A673 (cell line): ENCODE measurements at regions not wholly inside any gene's neighbourhood (a gene's known extent, or its start where the extent isn't known, plus 50 kb on each side); places are given as distances from the start of the nearest gene placed in this dataset.

ENCODE experiments used
- BruUV-seq: library from RNA; stranded (reverse); fragments of 400-500 nt; replicated peaks from 2 replicates; lab custom pipeline; 2021; lab: Mats Ljungman, UMichigan
- CTCF ChIA-PET: fragments of 300-600 bp; sonication (Branson Sonifier 250); formaldehyde crosslinking; loops from one replicate; lab custom pipeline; 2022; ENCODE audit warnings: antibody characterized with exemption; lab: Charles Lee
- POLR2A ChIA-PET: fragments of 300-600 bp; sonication (Branson Sonifier 250); formaldehyde crosslinking; loops from one replicate; lab custom pipeline; 2022; ENCODE audit warnings: antibody characterized with exemption; ENCODE audit not compliant: low non-redundant PET; lab: Charles Lee
- DNase-seq: peaks from one replicate; pipeline ENCODE4 v3.0.0-alpha.2; 2015; ENCODE audit warnings: low spot score
- H3K27ac ChIP-seq: fragments of 200-600 bp; sonication (generic); 2 replicates; pipeline ENCODE4 v1.5.1; 2016; ENCODE audit warnings: mixed run types, low read depth, mild to moderate bottlenecking, mixed read lengths, antibody characterized with exemption, low read length; ENCODE audit not compliant: poor library complexity, severe bottlenecking
- H3K27me3 ChIP-seq: fragments of 200-600 bp; sonication (generic); replicated peaks from 2 replicates; pipeline ENCODE4 v1.6.1; 2017; ENCODE audit warnings: mixed run types, low read depth, mild to moderate bottlenecking, mixed read lengths, antibody characterized with exemption, low read length; ENCODE audit not compliant: insufficient read depth, poor library complexity
- H3K36me3 ChIP-seq: fragments of 200-600 bp; sonication (generic); 2 replicates; pipeline ENCODE4 v1.6.1; 2016; ENCODE audit warnings: mixed run types, mild to moderate bottlenecking, mixed read lengths, antibody characterized with exemption, low read length; ENCODE audit not compliant: insufficient read depth, poor library complexity, severe bottlenecking
- H3K4me1 ChIP-seq: fragments of 200-600 bp; sonication (generic); 2 replicates; pipeline ENCODE4 v1.6.1; 2017; ENCODE audit warnings: mixed run types, mild to moderate bottlenecking, mixed read lengths, antibody characterized with exemption, low read length; ENCODE audit not compliant: insufficient read depth, poor library complexity, severe bottlenecking
- H3K4me3 ChIP-seq: fragments of 200-600 bp; sonication (generic); 2 replicates; pipeline ENCODE4 v1.5.1; 2016; ENCODE audit warnings: low read depth, mixed run types, mild to moderate bottlenecking, mixed read lengths, low read length; ENCODE audit not compliant: poor library complexity, severe bottlenecking
- H3K9me3 ChIP-seq: fragments of 200-600 bp; sonication (generic); 2 replicates; pipeline ENCODE4 v1.6.1; 2016; ENCODE audit warnings: mixed run types, low read depth, mild to moderate bottlenecking, mixed read lengths, antibody characterized with exemption, low read length; ENCODE audit not compliant: poor library complexity, severe bottlenecking
- EZH2 ChIP-seq: fragments of 200-600 bp; sonication (generic); IDR thresholded peaks from 2 replicates; pipeline ENCODE4 v1.6.1; 2017; ENCODE audit warnings: borderline replicate concordance, low read depth, mild to moderate bottlenecking, mixed read lengths, antibody characterized with exemption, low read length; ENCODE audit not compliant: poor library complexity, severe bottlenecking
- intact Hi-C: fragments of 100-400 bp; cut with micrococcal nuclease; formaldehyde crosslinking; loops from one replicate; pipeline ENCODE4 v1.10.0; 2022; ENCODE audit not compliant: unreplicated experiment
- TF ChIP-seq, protein P1 (sequence below): fragments of 300-800, 200-600 bp; sonication (generic); conservative IDR thresholded peaks from 2 replicates; pipeline ENCODE4 v1.5.1; 2017; ENCODE audit warnings: low read depth, mild to moderate bottlenecking, antibody characterized with exemption, low read length, moderate library complexity, mixed read lengths

DNA sequence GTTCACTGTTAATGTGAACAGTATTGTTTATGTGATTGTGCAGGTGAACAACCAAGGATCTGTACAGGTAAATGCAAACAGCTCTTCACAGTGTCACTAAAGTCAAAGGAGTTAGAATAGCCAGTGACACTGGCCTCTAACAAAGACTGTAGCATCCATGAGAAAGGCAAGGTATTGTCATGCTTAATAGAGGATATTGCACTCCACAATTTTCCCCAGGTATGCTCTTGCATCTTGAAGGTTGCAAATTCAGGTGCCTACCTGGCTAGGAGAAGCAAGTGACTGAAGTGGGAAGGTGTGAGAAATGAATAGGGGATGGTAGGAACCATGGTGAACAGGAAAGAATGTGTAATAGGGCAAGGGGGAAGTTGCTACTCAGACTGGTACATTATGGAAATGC, 101.2 kb upstream of the EFNA5 start:
- no peak for DNase-seq
- POLR2A ChIA-PET: no interaction called here
- CTCF ChIA-PET: no interaction called here
- H3K27me3 ChIP-seq: peaks cover 7% of the 10 kb centered on the region
- H3K4me3 ChIP-seq: no peak overlapping the region
- TF ChIP-seq, protein P1, sequence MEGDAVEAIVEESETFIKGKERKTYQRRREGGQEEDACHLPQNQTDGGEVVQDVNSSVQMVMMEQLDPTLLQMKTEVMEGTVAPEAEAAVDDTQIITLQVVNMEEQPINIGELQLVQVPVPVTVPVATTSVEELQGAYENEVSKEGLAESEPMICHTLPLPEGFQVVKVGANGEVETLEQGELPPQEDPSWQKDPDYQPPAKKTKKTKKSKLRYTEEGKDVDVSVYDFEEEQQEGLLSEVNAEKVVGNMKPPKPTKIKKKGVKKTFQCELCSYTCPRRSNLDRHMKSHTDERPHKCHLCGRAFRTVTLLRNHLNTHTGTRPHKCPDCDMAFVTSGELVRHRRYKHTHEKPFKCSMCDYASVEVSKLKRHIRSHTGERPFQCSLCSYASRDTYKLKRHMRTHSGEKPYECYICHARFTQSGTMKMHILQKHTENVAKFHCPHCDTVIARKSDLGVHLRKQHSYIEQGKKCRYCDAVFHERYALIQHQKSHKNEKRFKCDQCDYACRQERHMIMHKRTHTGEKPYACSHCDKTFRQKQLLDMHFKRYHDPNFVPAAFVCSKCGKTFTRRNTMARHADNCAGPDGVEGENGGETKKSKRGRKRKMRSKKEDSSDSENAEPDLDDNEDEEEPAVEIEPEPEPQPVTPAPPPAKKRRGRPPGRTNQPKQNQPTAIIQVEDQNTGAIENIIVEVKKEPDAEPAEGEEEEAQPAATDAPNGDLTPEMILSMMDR: no peak
- TF ChIP-seq EZH2: no peak
- H3K9me3 ChIP-seq: no peaks in the 10 kb centered on the region
- no TSS peak for BruUV-seq
- no peak overlapping the region for H3K27ac ChIP-seq
- intact Hi-C loops: no loop called here
- H3K36me3 ChIP-seq: no peaks in the 10 kb centered on the region
- no peaks in the 10 kb centered on the region for H3K4me1 ChIP-seq

DNA sequence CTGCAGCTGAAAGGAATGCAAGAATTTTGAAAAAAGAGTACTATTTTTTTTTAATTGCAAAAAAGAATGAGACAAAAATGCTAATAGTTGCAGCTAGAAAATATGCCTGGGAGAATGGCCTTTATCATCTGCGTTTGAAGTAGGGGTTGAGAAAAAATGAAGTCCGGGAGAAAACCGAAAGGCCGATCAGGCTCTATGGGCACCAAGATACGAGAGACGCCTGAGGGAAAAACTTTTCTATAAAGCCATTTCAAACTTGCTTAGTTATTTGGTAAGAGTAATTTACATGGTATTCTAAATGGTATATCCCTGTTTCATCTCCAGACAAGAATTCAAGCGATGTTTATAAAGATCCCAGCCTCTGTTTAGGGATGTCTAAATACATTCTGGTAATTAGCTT, 99.3 kb upstream of the EFNA5 start:
- Histone ChIP-seq H3K27ac (no peak overlapping the region), H3K36me3 (no peaks in the 10 kb centered on the region), H3K4me3 (no peak overlapping the region), H3K4me1 (no peaks in the 10 kb centered on the region), H3K27me3 (peaks cover 7% of the 10 kb centered on the region), H3K9me3 (no peaks in the 10 kb centered on the region)
- CTCF ChIA-PET: no interaction called here
- intact Hi-C loops: no loop called here
- no peak for DNase-seq
- POLR2A ChIA-PET: no interaction called here
- BruUV-seq: no TSS peak
- no peak for TF ChIP-seq EZH2
- TF ChIP-seq, protein P1: no peak

DNA sequence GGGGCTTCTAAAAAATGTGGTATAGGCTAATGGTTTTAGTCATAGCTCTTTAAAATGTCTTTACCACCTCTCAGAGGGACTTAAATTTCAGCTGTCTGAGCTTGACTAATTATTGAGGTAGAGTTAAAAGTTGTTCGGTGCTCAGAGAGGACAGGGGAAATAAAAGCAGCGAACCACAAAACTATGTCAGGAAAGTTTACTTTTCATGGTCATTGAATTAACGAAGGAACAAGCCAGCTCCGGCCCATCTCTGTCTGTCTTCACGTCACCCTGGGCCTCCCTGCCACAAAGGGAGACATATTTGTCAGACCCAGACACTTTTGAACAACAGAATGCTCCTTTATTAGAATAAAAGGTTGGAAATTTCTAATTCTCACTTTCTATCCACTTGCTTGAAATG, 98.8 kb upstream of the EFNA5 start:
- CTCF ChIA-PET: no interaction called here
- H3K4me1 ChIP-seq: no peaks in the 10 kb centered on the region
- no TSS peak for BruUV-seq
- no peak overlapping the region for H3K4me3 ChIP-seq
- no peak for DNase-seq
- no peak overlapping the region for H3K27ac ChIP-seq
- no peaks in the 10 kb centered on the region for H3K9me3 ChIP-seq
- no peaks in the 10 kb centered on the region for H3K36me3 ChIP-seq
- no peak for TF ChIP-seq EZH2
- TF ChIP-seq, protein P1: no peak
- POLR2A ChIA-PET: no interaction called here
- H3K27me3 ChIP-seq: peaks cover 7% of the 10 kb centered on the region
- intact Hi-C loops: no loop called here
